Anterior cingulate cortex (tissue), 58 donors: ENCODE measurements at regions not wholly inside any gene's neighbourhood (a gene's known extent, or its start where the extent isn't known, plus 50 kb on each side); places are given as distances from the start of the nearest gene placed in this dataset.
A peak's percentile ranks its signal among the peaks of the same experiment; 100 is the strongest.

Source experiments
- DNase-seq, 58 donors: peaks; one replicate each; lab custom pipeline; 2025; lab: John Stamatoyannopoulos, UW

DNA sequence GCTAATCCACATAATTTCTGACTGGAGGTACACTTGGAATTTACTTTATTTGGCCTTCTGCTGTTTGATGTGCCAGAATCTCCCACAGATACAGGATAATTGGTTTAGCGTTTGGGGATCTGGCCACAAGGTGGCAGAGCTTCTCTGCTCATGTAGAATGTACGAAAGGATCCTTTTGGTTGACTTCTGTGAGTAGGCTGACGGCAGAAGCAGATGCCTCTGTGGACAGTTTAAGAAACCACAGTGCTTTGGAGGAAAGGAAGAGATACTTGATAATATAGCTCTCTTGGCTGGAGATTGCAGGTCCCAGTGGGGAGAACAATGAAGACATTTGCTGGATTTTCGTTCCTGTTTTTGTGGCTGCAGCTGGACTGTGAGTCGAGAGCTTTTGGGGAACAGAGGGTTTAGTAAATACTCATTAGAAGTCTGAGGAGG, 75.3 kb upstream of the OR4E1 start:
- peak in 41 of 58 donors; percentile 0 to 49 (median 15) for DNase-seq

DNA sequence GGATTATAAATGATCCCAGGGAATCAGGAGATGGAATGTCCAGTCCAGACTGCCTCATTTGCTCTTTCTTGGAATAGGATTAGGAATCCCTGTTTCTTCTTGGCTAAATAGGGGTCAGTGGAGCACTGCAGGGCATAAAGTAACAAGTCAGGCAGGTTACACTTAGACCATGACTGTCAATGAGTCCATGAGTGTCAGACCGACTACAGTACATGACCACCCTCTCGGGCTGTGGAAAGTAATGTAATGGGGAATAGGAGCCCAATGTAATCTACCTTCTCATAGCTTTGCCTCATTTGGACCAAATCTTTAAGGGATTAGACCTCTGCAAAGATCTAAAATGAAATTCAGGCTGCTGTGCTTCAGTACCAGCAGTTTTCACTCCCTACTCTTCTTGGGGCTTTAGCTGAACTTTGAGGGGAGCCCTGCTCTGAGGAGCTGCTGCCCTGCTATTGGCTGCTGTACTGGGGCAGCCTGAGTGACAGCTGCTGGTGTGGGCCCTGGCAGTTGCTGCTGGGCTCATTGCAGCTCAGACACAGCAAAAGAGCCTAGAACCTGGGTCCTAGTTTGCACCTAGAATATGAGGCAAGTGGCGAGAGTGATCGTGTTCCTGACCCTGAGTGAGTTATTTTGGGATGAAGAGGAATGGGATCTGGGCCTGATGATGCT, 62.2 kb upstream of the OR4E1 start:
- no peak for DNase-seq

GRCh38 chr14:21735200-21735599, 61.6 kb upstream of the OR4E1 start:
- DNase-seq, result no peak

- DNase-seq, result peak in 3 of 58 donors; percentile 0 to 8 (median 1)
Observed at GRCh38 chr14:21734457-21735074, 60.9 kb upstream of the OR4E1 start.

- DNase-seq, result no peak
Observed at GRCh38 chr14:21729703-21730233, 56.1 kb upstream of the OR4E1 start.

GRCh38 chr14:21725250-21725649, 51.6 kb upstream of the OR4E1 start:
- DNase-seq, result no peak

GRCh38 chr14:21724090-21724973, 50.7 kb upstream of the OR4E1 start:
- no peak for DNase-seq

DNA sequence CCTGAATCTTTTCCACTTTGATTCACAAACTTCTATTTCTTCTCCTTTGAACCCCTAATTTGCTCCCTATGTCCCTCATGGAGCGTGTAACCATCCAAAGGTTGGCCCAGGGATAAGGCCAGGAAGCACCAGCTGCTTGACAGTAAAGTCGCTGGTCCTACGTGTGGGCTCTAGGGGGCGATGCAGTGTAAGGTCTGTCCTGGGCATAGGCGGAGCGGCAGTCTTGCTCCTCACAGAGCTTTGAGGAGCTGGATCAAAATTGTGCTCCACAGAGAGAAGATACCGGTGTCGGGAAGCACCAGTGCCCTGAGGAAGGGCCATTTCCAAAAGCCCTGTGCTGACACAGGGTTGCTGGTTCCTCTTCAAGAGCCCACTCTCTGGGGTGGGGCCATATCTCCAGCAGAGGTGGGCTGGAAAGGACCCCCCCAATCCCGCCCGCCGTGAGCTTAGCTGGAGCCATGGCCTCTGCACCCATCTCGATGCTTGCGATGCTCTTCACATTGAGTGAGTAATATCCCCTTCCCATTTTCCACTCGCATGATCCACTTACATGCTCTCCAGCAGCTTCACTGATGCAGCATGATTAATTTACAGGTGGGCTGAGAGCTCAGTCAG, 49.9 kb upstream of the OR4E1 start:
- peak in 2 of 58 donors; percentile 0 for DNase-seq
